NCI-H146 (cell line): ENCODE measurements at regions not wholly inside any gene's neighbourhood (a gene's known extent, or its start where the extent isn't known, plus 50 kb on each side); places are given as distances from the start of the nearest gene placed in this dataset.
"Not testable (repeated sequence)": the region's sequence is repeated elsewhere in the genome, so short reads cannot be mapped to it uniquely, and the experiment has no call there.

ENCODE experiments used
- DNase-seq: peaks from one replicate; lab custom pipeline; 2025; lab: John Stamatoyannopoulos, UW

- DNase-seq, result no peak
Measured at GRCh38 chr1:30148676-30149075, 574.7 kb downstream of the MATN1 start.

- no peak for DNase-seq
Measured at GRCh38 chr1:30147188-30147587, 576.2 kb downstream of the MATN1 start.

GRCh38 chr1:30146448-30146847 lies 576.9 kb downstream of the MATN1 start:
- DNase-seq, result no peak

- DNase-seq, result no peak
Measured at GRCh38 chr1:30145723-30146303, 577.6 kb downstream of the MATN1 start.

- DNase-seq, result no peak
Measured at GRCh38 chr1:30144831-30145230, 578.6 kb downstream of the MATN1 start.

- DNase-seq, result no peak
Measured at GRCh38 chr1:30143517-30143916, 579.9 kb downstream of the MATN1 start.

GRCh38 chr1:30140566-30140965 lies 582.8 kb downstream of the MATN1 start:
- DNase-seq, result no peak

GRCh38 chr1:30138891-30139290 lies 584.5 kb downstream of the MATN1 start:
- DNase-seq, result no peak

GRCh38 chr1:30137001-30137400 lies 586.4 kb downstream of the MATN1 start:
- DNase-seq, result no peak

GRCh38 chr1:30135698-30136097 lies 587.7 kb downstream of the MATN1 start:
- DNase-seq, result no peak

- DNase-seq, result no peak
Measured at GRCh38 chr1:30134466-30135217, 588.7 kb downstream of the MATN1 start.

GRCh38 chr1:30133414-30134055 lies 589.9 kb downstream of the MATN1 start:
- no peak for DNase-seq

GRCh38 chr1:30132602-30133286 lies 590.6 kb downstream of the MATN1 start:
- DNase-seq, result no peak

GRCh38 chr1:30130566-30130965 lies 592.8 kb downstream of the MATN1 start:
- not testable (repeated sequence) for DNase-seq

- no peak for DNase-seq
Measured at GRCh38 chr1:30130099-30130498, 593.3 kb downstream of the MATN1 start.

- DNase-seq, result no peak
Measured at GRCh38 chr1:30129421-30130055, 593.8 kb downstream of the MATN1 start.

GRCh38 chr1:30129001-30129408 lies 594.4 kb downstream of the MATN1 start:
- no peak for DNase-seq

- DNase-seq, result no peak
Measured at GRCh38 chr1:30126848-30127247, 596.5 kb downstream of the MATN1 start.

GRCh38 chr1:30125821-30126170 lies 597.6 kb downstream of the MATN1 start:
- no peak for DNase-seq

GRCh38 chr1:30125021-30125820 lies 598.2 kb downstream of the MATN1 start:
- no peak for DNase-seq

- DNase-seq, result no peak
Measured at GRCh38 chr1:30123896-30124295, 599.5 kb downstream of the MATN1 start.

- no peak for DNase-seq
Measured at GRCh38 chr1:30123036-30123435, 600.3 kb downstream of the MATN1 start.
